CD4-positive, alpha-beta T cell treated with Interleukin-6 at 100 ng/mL for 8 hours (primary cell): ENCODE measurements at regions not wholly inside any gene's neighbourhood (a gene's known extent, or its start where the extent isn't known, plus 50 kb on each side); places are given as distances from the start of the nearest gene placed in this dataset.
"Not testable (repeated sequence)": the region's sequence is repeated elsewhere in the genome, so short reads cannot be mapped to it uniquely, and the experiment has no call there.

Experiments
- DNase-seq: peaks from one replicate; pipeline ENCODE4 v3.0.0-alpha.2; 2020; ENCODE audit warnings: mixed read lengths, low spot score

- no peak for DNase-seq
These were observed 173.1 kb downstream of the ASB1 start for GRCh38 chr2:238599549-238600505.

GRCh38 chr2:238600506-238601432, 174.0 kb downstream of the ASB1 start:
- no peak for DNase-seq

- no peak for DNase-seq
These were observed 174.9 kb downstream of the ASB1 start for GRCh38 chr2:238601433-238602222.

GRCh38 chr2:238602223-238602960, 175.7 kb downstream of the ASB1 start:
- DNase-seq, result no peak

- DNase-seq, result no peak
These were observed 176.9 kb downstream of the ASB1 start for GRCh38 chr2:238603596-238603995.

GRCh38 chr2:238606311-238606710, 179.6 kb downstream of the ASB1 start:
- no peak for DNase-seq

- no peak for DNase-seq
These were observed 186.9 kb downstream of the ASB1 start for GRCh38 chr2:238613610-238614009.

- DNase-seq, result no peak
These were observed 187.6 kb downstream of the ASB1 start for GRCh38 chr2:238614376-238614775.

GRCh38 chr2:238615187-238615586, 188.5 kb downstream of the ASB1 start:
- DNase-seq, result no peak

GRCh38 chr2:238616681-238617080, 190.0 kb downstream of the ASB1 start:
- no peak for DNase-seq

GRCh38 chr2:238618494-238619283, 192.0 kb downstream of the ASB1 start:
- not testable (repeated sequence) for DNase-seq

GRCh38 chr2:238627899-238628298, 201.2 kb downstream of the ASB1 start:
- DNase-seq, result no peak

- no peak for DNase-seq
These were observed 202.3 kb downstream of the ASB1 start for GRCh38 chr2:238629064-238629463.

GRCh38 chr2:238631491-238632180, 204.9 kb downstream of the ASB1 start:
- DNase-seq, result no peak

GRCh38 chr2:238632181-238633060, 205.7 kb downstream of the ASB1 start:
- DNase-seq, result no peak

- DNase-seq, result no peak
These were observed 206.9 kb downstream of the ASB1 start for GRCh38 chr2:238633426-238634328.

- DNase-seq, result no peak
These were observed 208.1 kb downstream of the ASB1 start for GRCh38 chr2:238634701-238635357.
